GM21786 (cell line): ENCODE measurements at regions not wholly inside any gene's neighbourhood (a gene's known extent, or its start where the extent isn't known, plus 50 kb on each side); places are given as distances from the start of the nearest gene placed in this dataset.
"Not testable (repeated sequence)": the region's sequence is repeated elsewhere in the genome, so short reads cannot be mapped to it uniquely, and the experiment has no call there.

ENCODE experiments used
- ATAC-seq: cut with Tn5 transposase; IDR thresholded peaks from one replicate; pipeline ENCODE4 v1.9.1; 2021; ENCODE audit not compliant: unreplicated experiment

- ATAC-seq, result no peak
These were observed 151.1 kb upstream of the SFSWAP start for GRCh38 chr12:131559517-131560516.

GRCh38 chr12:131561051-131561450, 149.8 kb upstream of the SFSWAP start:
- ATAC-seq, result no peak

DNA sequence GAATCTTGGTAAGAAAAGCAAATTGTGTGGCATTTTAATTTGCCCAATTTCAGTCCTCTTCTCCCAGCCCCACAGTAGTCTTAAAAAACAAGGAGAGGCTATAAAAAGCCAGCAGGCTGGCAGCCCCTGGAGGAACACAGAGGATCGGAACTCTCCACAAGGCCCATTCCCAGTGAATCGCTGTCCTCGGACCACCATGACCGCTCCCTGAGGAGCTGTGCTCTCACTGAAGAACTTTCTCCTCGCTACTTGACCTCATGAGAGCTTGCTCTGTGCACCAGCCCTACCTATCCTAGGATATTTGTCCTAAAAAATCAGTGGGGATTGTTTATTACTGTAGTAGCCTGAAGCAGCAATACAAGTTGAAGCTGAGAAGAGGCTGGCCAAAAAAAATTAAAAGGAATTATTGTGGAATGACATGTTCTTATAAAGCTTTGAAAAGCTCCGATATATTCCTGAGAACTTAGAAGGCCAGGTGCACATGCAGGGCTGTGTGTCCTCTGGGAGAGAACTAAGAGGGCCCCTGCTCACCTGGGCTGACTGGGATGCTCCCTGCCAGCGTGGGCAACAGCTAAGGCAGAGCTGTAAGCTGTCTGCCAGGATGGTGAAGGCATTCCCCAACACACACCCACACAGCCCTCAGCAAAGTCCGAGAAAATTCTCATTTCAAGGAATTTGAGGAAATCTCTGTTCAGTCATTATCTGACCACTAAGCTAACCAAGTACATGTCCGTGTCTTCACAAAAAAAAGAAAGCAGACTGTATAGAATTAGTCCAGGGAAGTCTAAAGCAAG, 148.8 kb upstream of the SFSWAP start:
- ATAC-seq, result no peak

DNA sequence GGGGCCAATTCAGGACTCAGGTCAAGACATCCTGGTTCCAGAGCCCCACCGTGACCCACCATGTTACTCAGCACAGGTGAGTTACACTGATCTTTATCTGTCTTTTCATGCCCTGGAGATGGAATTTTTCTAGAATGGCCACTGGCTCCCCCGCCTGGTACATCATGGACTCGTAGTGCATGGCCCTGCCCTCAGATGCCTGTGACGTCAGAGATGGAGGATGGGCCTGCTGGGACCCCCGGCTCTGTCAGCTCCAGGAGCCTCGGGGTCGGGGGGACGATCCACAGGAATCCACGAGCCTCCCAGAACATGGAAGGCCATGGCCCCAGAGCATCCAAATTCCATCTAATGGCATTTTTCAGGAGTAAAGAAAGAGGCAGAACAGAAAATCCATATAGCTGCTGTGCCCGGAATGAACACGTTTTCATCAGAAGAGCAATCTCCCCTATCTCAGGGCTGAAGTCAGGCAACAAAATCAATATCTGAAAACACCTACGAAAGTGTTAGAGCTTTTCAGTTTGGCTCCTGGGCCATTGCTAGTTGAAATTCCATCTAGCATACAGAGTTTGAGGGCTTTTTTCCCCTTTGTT, 146.7 kb upstream of the SFSWAP start:
- ATAC-seq, result not testable (repeated sequence)

- ATAC-seq, result no peak
These were observed 146.0 kb upstream of the SFSWAP start for GRCh38 chr12:131564845-131565244.

- ATAC-seq, result no peak
These were observed 145.4 kb upstream of the SFSWAP start for GRCh38 chr12:131565267-131566015.

- no peak for ATAC-seq
These were observed 142.6 kb upstream of the SFSWAP start for GRCh38 chr12:131568336-131568735.

DNA sequence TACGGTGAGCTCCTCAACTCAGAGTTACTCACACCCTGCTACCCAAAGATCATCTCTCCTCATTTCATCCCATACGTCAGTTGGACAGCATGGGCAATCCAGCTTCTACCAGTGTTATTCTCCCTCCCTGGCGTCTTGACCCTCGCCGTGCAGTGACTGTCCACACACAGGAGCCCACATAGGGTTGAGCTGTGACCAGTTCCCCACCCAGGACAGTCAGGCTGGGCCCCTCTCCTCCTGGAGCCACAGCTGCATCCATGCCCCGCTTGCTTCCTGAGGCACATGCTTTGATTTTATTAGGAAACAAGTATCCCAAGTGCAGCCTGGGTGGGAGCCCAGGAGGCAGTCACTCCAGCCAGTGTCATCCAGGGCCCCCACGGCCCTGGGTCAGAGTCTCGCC, 140.3 kb upstream of the SFSWAP start:
- ATAC-seq, result no peak

DNA sequence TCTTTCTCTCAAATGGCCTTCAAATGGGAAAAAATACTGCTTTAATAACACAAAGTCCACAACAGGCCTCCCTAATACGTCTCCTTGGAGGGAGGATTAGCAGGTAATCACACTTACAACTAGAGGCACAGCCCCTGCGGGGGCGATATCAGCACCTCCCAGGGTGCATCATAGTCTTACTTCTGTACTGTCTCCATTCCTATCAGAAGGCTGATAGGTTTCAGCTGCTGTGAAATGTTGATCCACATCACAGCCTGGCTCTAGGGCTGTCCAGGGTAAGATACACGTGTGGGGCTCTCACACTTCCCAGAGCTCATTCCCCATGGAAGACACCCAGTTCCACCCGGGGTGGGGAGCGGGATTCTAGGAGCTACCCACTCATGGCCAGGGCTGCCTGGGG, 139.1 kb upstream of the SFSWAP start:
- ATAC-seq, result no peak

GRCh38 chr12:131572626-131573025, 138.3 kb upstream of the SFSWAP start:
- no peak for ATAC-seq

DNA sequence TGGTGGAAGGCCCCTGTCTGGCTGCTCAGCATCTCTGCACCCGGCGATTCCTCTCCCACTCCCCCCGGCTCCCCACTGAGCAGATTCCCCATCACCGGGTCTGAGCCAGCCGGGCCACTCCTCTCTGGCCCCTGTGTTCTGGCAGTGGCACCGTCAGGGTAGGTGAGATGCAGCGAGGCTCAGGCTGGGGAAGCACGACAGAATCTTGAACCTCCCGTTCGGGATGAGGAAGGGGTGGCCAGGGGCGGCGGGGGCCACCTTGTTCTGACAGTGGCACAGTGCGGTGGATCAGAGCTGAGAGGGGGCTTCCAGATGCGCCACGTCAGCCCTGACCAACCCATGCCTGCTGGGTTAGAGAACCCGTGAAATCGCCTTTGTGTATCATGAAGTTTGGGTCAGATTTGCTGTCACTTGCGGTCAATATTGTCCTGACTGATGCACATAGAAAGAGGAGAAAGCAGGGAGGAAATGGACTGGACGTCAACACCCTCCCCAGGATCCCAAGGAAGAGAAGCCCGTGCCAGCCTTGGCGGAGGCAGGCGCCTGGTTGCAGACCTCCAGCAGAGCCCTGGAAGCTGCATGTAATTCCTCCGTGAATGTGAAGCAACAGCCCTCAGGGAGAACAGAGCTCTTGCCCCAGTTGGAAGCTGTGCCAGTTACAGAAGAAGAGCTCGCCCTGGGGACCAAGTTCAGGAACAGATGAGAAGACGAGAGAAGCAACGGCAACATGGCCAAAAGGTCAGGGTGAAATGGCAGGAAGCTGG, 137.1 kb upstream of the SFSWAP start:
- no peak for ATAC-seq

GRCh38 chr12:131574395-131574771, 136.5 kb upstream of the SFSWAP start:
- no peak for ATAC-seq

DNA sequence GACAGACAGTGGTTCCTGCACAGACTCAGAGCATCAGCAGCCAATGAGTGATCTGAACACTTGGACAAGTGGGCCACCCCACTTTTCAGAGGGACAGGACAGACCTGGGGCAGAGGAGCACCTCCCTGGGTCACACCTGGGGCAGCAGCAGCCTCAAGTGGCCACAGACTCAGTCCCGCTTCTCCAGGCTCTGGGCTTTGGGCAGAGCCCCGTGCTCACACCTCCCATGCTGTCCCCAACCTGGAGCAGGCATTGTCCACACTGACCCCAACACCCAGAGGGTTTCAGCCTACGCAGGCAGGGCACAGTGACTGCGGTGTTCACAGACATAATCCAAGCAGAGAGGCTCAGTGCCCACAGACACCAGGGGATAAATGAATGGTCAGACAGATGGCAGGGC, 135.5 kb upstream of the SFSWAP start:
- ATAC-seq, result no peak

DNA sequence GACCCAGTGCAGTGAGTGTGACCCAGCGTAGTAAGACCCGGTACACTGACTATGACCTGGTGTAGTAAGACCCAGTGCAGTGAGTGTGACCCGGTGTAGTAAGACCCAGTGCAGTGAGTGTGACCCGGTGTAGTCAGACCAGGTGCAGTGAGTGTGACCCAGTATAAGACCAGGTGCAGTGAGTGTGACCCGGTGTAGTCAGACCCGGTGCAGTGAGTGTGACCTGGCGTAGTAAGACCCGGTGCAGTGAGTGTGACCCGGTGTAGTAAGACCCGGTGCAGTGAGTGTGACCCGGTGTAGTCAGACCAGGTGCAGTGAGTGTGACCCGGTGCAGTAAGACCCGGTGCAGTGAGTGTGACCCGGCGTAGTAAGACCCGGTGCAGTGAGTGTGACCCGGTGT, 134.2 kb upstream of the SFSWAP start:
- not testable (repeated sequence) for ATAC-seq

- ATAC-seq, result no peak
These were observed 133.1 kb upstream of the SFSWAP start for GRCh38 chr12:131577766-131578165.

DNA sequence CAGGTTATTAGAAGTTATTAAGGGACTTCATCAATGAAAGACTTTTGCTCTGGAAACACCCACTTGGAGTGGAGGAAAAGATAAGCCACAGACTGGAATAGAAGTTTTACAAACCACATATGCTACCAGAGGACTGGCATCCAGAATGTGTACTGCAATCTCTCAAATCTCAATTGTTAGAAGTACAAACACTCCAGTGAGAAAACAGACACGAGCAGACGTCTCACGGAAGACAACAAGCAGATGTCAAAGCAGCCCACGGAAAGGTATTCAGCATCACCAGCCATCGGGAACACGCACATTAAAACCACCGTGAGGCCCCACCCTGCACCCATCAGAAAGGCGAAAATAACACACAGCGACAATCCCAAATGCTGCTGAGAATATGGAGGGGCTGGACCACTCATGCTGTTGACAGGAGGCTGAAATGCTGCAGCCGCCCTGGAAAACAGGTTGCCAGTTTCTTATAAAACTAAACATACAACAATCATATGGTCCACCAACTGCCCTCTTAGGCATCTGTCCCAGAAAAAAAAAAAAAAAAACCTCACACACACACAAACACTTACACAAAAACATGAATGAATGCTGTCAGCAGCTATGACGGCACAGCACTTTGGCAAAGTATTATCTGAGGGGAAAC, 131.9 kb upstream of the SFSWAP start:
- no peak for ATAC-seq

DNA sequence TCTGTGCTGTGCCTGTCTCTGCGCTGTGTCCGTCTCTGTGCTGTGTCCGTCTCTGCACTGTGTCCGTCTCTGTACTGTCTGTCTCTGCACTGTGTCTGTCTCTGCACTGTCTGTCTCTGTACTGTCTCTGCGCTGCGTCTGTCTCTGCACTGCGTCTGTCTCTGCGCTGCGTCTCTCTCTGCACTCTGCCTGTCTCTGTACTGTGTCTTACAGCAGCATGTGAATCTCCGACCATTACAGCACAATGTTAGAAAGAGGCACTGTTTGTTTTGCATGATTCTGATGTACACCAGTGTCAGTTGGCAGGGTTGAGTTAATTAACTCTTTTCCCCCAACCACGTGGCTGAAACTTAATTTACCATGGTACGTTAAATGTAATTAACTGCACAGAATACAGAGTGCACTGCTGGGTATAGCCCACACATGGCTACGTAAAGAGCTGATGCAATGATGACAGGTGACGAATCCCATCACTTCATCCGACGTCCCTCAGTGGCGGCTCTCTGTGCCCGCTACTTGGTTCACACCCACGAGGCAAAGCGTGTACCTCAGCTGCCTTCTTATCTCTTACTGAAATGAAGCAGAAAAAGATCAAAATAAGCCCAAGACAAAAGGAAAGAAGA, 127.7 kb upstream of the SFSWAP start:
- ATAC-seq, result no peak

- no peak for ATAC-seq
These were observed 124.6 kb upstream of the SFSWAP start for GRCh38 chr12:131586269-131586668.

DNA sequence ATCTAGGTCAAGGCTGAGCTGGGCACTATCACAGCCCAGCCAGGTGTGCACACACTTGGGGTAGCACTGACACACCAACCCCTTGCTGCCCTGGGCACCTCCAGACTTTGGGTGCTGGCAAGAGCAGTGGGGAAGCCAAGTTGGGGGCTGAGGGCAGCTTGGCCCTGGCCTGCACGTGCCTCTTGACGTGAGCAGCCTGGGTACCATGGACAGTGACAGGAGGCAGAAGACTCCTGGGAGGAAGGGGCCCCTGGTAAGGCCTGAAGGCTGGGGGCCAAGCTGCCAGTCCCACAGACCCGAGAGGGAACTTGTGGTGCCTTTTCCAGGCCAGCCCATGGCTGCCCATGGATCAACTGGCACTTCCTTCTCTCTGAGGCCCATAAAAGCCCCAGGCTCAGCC, 124.1 kb upstream of the SFSWAP start:
- no peak for ATAC-seq
